A673 (cell line): ENCODE measurements at regions not wholly inside any gene's neighbourhood (a gene's known extent, or its start where the extent isn't known, plus 50 kb on each side); places are given as distances from the start of the nearest gene placed in this dataset.

Source experiments
- EZH2 ChIP-seq: fragments of 200-600 bp; sonication (generic); IDR thresholded peaks from 2 replicates; pipeline ENCODE4 v1.6.1; 2017; ENCODE audit warnings: borderline replicate concordance, low read depth, mild to moderate bottlenecking, mixed read lengths, antibody characterized with exemption, low read length; ENCODE audit not compliant: poor library complexity, severe bottlenecking
- TF ChIP-seq, protein P1 (sequence below): fragments of 300-800, 200-600 bp; sonication (generic); conservative IDR thresholded peaks from 2 replicates; pipeline ENCODE4 v1.5.1; 2017; ENCODE audit warnings: low read depth, mild to moderate bottlenecking, antibody characterized with exemption, low read length, moderate library complexity, mixed read lengths

DNA sequence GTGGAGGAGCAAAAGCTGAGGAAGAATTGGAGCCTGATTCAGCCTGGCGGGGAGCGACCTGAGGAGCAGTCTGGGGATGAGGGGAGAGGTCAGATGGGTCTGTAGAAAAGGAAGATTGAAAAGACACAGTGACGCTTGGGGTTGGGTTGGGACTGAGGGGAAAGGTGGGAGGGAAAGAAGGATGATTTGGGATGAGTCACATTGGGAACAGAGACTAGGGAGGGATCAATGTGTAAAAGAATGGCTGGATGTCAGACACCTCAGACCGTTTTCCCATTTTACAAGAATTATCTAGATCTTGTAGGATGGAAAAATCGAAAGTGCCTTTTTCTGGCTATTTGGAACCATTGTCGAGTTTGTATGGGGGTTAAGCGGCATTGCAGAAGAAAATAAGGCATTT, 1076.5 kb downstream of the DNAJB9 start:
- TF ChIP-seq EZH2, result no peak
- TF ChIP-seq, protein P1, sequence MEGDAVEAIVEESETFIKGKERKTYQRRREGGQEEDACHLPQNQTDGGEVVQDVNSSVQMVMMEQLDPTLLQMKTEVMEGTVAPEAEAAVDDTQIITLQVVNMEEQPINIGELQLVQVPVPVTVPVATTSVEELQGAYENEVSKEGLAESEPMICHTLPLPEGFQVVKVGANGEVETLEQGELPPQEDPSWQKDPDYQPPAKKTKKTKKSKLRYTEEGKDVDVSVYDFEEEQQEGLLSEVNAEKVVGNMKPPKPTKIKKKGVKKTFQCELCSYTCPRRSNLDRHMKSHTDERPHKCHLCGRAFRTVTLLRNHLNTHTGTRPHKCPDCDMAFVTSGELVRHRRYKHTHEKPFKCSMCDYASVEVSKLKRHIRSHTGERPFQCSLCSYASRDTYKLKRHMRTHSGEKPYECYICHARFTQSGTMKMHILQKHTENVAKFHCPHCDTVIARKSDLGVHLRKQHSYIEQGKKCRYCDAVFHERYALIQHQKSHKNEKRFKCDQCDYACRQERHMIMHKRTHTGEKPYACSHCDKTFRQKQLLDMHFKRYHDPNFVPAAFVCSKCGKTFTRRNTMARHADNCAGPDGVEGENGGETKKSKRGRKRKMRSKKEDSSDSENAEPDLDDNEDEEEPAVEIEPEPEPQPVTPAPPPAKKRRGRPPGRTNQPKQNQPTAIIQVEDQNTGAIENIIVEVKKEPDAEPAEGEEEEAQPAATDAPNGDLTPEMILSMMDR, result no peak
